SK-N-SH treated with all-trans-retinoic acid at 6 μM for 48 hours (cell line): ENCODE measurements at regions not wholly inside any gene's neighbourhood (a gene's known extent, or its start where the extent isn't known, plus 50 kb on each side); places are given as distances from the start of the nearest gene placed in this dataset.

ENCODE experiments used
- ESRRG ChIP-seq: fragments of 250-450 bp; sonication (Bioruptor Pico); IDR thresholded peaks from 2 replicates; pipeline ENCODE4 v1.6.1; 2021; ENCODE audit warnings: mild to moderate bottlenecking
- RARB ChIP-seq: fragments of 250-450 bp; sonication (Bioruptor Pico); IDR thresholded peaks from 2 replicates; pipeline ENCODE4 v1.8.0; 2021; ENCODE audit warnings: mild to moderate bottlenecking, moderate library complexity
- ZC3H10 ChIP-seq: fragments of 250-450 bp; sonication (Bioruptor Pico); IDR thresholded peaks from 2 replicates; pipeline ENCODE4 v1.5.1; 2021; ENCODE audit warnings: mild to moderate bottlenecking, moderate library complexity
- ZFP30 ChIP-seq: fragments of 450-650 bp; formaldehyde crosslinking; IDR thresholded peaks from 2 replicates; pipeline ENCODE4 v1.5.0; 2022; ENCODE audit warnings: mild to moderate bottlenecking, moderate library complexity
- ZNF565 ChIP-seq: fragments of 450-650 bp; formaldehyde crosslinking; conservative IDR thresholded peaks from 2 replicates; pipeline ENCODE4 v1.5.0; 2020; ENCODE audit warnings: low read depth, mild to moderate bottlenecking, moderate library complexity
- TF ChIP-seq, protein P1 (sequence below): fragments of 250-450 bp; sonication (Bioruptor Pico); IDR thresholded peaks from 2 replicates; pipeline ENCODE4 v1.8.0; 2021; ENCODE audit warnings: low read depth, mild to moderate bottlenecking, moderate library complexity, borderline replicate concordance
- TF ChIP-seq, protein P2 (sequence below): fragments of 250-450 bp; sonication (Bioruptor Pico); IDR thresholded peaks from 2 replicates; pipeline ENCODE4 v1.5.1; 2020; ENCODE audit warnings: low read depth, mild to moderate bottlenecking, moderate library complexity

DNA sequence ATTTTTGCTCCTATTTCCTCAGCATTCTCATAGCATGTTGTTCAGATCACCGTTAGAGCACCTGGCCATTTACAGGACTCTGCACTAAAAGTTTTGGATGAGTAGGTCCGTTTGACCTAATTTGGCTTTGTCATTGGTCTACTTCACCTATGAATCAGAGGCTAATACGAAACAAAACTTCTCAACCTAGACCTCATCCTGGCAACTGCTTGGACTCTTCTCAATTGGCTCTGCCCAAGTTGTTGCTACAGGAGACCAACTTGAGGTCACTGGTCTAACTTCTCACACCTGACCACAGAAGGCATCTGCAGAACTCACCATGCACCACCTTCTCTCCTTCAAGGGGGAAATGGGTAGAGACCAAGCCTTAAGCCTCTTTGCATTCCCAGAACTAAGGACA lies 663.7 kb downstream of the PLCL1 start:
- TF ChIP-seq, protein P1, sequence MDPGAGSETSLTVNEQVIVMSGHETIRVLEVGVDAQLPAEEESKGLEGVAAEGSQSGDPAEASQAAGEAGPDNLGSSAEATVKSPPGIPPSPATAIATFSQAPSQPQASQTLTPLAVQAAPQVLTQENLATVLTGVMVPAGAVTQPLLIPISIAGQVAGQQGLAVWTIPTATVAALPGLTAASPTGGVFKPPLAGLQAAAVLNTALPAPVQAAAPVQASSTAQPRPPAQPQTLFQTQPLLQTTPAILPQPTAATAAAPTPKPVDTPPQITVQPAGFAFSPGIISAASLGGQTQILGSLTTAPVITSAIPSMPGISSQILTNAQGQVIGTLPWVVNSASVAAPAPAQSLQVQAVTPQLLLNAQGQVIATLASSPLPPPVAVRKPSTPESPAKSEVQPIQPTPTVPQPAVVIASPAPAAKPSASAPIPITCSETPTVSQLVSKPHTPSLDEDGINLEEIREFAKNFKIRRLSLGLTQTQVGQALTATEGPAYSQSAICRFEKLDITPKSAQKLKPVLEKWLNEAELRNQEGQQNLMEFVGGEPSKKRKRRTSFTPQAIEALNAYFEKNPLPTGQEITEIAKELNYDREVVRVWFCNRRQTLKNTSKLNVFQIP (CRISPR knock-in tag) = no peak
- no peak for TF ChIP-seq RARB (CRISPR knock-in tag)
- TF ChIP-seq ESRRG = no peak
- TF ChIP-seq ZNF565 (CRISPR knock-in tag) = no peak
- no peak for TF ChIP-seq ZFP30 (CRISPR knock-in tag)
- no peak for TF ChIP-seq ZC3H10 (CRISPR knock-in tag)
- TF ChIP-seq, protein P2, sequence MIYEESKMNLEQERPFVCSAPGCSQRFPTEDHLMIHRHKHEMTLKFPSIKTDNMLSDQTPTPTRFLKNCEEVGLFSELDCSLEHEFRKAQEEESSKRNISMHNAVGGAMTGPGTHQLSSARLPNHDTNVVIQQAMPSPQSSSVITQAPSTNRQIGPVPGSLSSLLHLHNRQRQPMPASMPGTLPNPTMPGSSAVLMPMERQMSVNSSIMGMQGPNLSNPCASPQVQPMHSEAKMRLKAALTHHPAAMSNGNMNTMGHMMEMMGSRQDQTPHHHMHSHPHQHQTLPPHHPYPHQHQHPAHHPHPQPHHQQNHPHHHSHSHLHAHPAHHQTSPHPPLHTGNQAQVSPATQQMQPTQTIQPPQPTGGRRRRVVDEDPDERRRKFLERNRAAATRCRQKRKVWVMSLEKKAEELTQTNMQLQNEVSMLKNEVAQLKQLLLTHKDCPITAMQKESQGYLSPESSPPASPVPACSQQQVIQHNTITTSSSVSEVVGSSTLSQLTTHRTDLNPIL (CRISPR knock-in tag) = no peak
